Fibroblast of peridontal ligament (primary cell): ENCODE measurements at regions not wholly inside any gene's neighbourhood (a gene's known extent, or its start where the extent isn't known, plus 50 kb on each side); places are given as distances from the start of the nearest gene placed in this dataset.
"Not testable (repeated sequence)": the region's sequence is repeated elsewhere in the genome, so short reads cannot be mapped to it uniquely, and the experiment has no call there.

Source experiments
- DNase-seq: peaks from one replicate; pipeline ENCODE4 v3.0.0-alpha.2; 2010; ENCODE audit errors: extremely low read depth

GRCh38 chr18:26650310-26651268 is 102.2 kb upstream of the KCTD1 start:
- no peak for DNase-seq

GRCh38 chr18:26649193-26649543 is 100.8 kb upstream of the KCTD1 start:
- DNase-seq: no peak

- DNase-seq: no peak
Observed at GRCh38 chr18:26648509-26649192, 100.3 kb upstream of the KCTD1 start.

GRCh38 chr18:26646901-26647300 is 98.5 kb upstream of the KCTD1 start:
- no peak for DNase-seq

- DNase-seq: no peak
Observed at GRCh38 chr18:26642440-26643348, 94.3 kb upstream of the KCTD1 start.

GRCh38 chr18:26640541-26640940 is 92.2 kb upstream of the KCTD1 start:
- no peak for DNase-seq

- DNase-seq: no peak
Observed at GRCh38 chr18:26639149-26639548, 90.8 kb upstream of the KCTD1 start.

- no peak for DNase-seq
Observed at GRCh38 chr18:26637983-26638382, 89.6 kb upstream of the KCTD1 start.

- DNase-seq: no peak
Observed at GRCh38 chr18:26637324-26637723, 89.0 kb upstream of the KCTD1 start.

GRCh38 chr18:26635466-26635865 is 87.1 kb upstream of the KCTD1 start:
- no peak for DNase-seq

GRCh38 chr18:26634631-26635030 is 86.3 kb upstream of the KCTD1 start:
- DNase-seq: no peak

GRCh38 chr18:26631135-26631534 is 82.8 kb upstream of the KCTD1 start:
- DNase-seq: no peak

- DNase-seq: no peak
Observed at GRCh38 chr18:26630596-26630995, 82.2 kb upstream of the KCTD1 start.

GRCh38 chr18:26628017-26628416 is 79.7 kb upstream of the KCTD1 start:
- DNase-seq: no peak

- DNase-seq: no peak
Observed at GRCh38 chr18:26624443-26624842, 76.1 kb upstream of the KCTD1 start.

GRCh38 chr18:26623314-26623713 is 75.0 kb upstream of the KCTD1 start:
- not testable (repeated sequence) for DNase-seq

GRCh38 chr18:26621161-26622026 is 73.0 kb upstream of the KCTD1 start:
- no peak for DNase-seq

GRCh38 chr18:26619350-26619749 is 71.0 kb upstream of the KCTD1 start:
- DNase-seq: no peak

- no peak for DNase-seq
Observed at GRCh38 chr18:26618135-26618534, 69.8 kb upstream of the KCTD1 start.

- peak; percentile 20 for DNase-seq
Observed at GRCh38 chr18:26617151-26617554, 68.8 kb upstream of the KCTD1 start.

- DNase-seq: no peak
Observed at GRCh38 chr18:26614374-26614773, 66.0 kb upstream of the KCTD1 start.
